Skeletal muscle satellite cell (primary cell): ENCODE measurements at regions not wholly inside any gene's neighbourhood (a gene's known extent, or its start where the extent isn't known, plus 50 kb on each side); places are given as distances from the start of the nearest gene placed in this dataset.

ENCODE experiments used
- H3K27me3 ChIP-seq: 2 replicates; pipeline ENCODE4 v1.7.0; 2013; ENCODE audit warnings: low read length; ENCODE audit not compliant: control insufficient read depth, insufficient read depth
- H3K36me3 ChIP-seq: 2 replicates; pipeline ENCODE4 v1.7.0; 2013; ENCODE audit warnings: mild to moderate bottlenecking, control low read depth, low read length; ENCODE audit not compliant: insufficient read depth
- H3K4me1 ChIP-seq: 2 replicates; pipeline ENCODE4 v1.7.0; 2013; ENCODE audit warnings: low read length; ENCODE audit not compliant: control insufficient read depth, insufficient read depth
- H3K4me2 ChIP-seq: 2 replicates; pipeline ENCODE4 v1.7.0; 2013; ENCODE audit warnings: mild to moderate bottlenecking, low read length
- H3K4me3 ChIP-seq: 2 replicates; pipeline ENCODE4 v1.7.0; 2013; ENCODE audit warnings: low read length
- H3K9ac ChIP-seq: 2 replicates; pipeline ENCODE4 v1.7.0; 2013; ENCODE audit warnings: mild to moderate bottlenecking, low read depth, low read length, moderate library complexity
- H3K9me3 ChIP-seq: replicated peaks from 2 replicates; pipeline ENCODE4 v1.7.0; 2013; ENCODE audit warnings: mild to moderate bottlenecking, control low read depth, low read length

DNA sequence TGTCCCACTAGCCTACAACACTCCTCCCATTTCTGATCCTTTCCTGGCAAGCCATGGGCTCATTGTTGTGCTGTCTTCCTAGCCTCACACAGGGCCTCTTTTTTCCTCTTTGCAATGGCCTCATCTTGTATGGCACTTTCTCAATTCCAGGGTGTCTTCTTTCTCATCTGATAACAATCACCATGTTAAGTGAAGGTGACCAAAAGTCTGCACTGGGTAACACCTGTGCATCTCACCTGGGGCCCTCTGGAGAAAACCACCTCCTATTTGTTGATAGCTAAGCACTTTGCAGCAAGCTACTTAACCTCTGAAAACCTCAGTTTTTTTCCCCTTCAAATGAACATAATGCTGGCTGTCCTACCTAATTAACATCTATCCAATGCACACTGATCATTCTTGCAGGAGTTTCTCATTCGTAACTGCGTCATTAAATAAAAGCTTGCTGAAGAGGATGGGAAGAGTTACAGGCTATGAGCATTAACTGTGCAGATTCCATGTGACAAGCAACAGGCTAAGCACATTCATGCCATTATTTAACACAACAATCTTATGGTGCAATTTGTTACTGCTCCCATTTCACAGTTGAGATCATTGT lies 60.1 kb upstream of the STK32A start:
- Histone ChIP-seq H3K4me1 (peaks cover 14% of the 10 kb centered on the region), H3K4me2 (no peak overlapping the region), H3K9me3 (no peaks in the 10 kb centered on the region), H3K36me3 (no peaks in the 10 kb centered on the region), H3K27me3 (no peaks in the 10 kb centered on the region), H3K4me3 (no peak overlapping the region), H3K9ac (no peak overlapping the region)

DNA sequence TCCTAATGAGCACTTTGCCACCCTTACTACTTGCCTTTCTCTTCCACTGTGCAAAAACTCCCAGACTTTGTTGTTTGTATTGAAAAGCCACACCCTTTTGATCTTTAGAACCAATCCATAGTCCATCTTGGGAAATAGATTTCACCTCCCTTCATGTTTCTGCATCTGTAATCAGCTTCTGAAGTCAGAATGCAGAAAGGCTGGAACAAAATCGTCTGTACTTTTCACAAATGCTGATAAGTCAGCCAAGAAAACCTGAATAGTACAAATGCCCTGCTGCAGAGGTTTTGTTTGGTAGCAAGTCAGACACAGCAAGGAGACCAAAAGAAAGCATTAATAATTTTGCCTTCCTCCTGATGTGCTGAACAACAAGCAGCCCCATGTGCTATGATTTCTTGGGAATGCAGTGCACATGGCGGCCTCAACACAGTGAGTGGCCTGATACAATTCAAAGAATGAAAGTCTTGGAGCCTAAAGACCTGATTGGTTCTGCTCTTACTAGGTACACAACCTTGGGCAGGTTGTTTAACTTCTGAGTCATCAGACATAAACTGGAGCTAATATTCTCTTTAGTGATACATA lies 59.2 kb upstream of the STK32A start:
- Histone ChIP-seq H3K4me3 (no peak overlapping the region), H3K9me3 (no peaks in the 10 kb centered on the region), H3K27me3 (no peaks in the 10 kb centered on the region), H3K9ac (no peak overlapping the region), H3K4me1 (peaks cover 12% of the 10 kb centered on the region), H3K4me2 (no peak overlapping the region), H3K36me3 (no peaks in the 10 kb centered on the region)

DNA sequence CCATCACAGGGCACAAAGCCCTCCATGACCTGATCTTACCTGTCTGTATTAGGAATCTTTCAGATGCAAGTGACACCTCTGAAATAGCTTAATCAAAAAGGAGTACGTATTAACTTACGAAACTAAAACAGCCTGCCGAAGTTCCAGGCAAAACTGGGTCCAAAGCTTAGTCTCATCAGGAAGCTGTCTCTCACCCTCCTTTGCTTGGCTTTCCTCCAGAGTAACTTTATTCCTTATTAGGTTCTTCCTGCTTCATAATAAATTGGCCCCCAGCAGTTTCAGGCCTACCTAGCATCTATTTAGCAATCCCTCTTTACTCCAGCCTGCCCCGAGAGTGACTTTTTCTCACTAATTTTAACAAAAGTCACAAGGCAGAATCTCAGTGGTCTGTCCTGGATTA lies 58.4 kb upstream of the STK32A start:
- Histone ChIP-seq H3K4me1 (peaks cover 12% of the 10 kb centered on the region), H3K9me3 (no peaks in the 10 kb centered on the region), H3K27me3 (no peaks in the 10 kb centered on the region), H3K36me3 (no peaks in the 10 kb centered on the region), H3K4me3 (no peak overlapping the region), H3K9ac (no peak overlapping the region), H3K4me2 (no peak overlapping the region)

DNA sequence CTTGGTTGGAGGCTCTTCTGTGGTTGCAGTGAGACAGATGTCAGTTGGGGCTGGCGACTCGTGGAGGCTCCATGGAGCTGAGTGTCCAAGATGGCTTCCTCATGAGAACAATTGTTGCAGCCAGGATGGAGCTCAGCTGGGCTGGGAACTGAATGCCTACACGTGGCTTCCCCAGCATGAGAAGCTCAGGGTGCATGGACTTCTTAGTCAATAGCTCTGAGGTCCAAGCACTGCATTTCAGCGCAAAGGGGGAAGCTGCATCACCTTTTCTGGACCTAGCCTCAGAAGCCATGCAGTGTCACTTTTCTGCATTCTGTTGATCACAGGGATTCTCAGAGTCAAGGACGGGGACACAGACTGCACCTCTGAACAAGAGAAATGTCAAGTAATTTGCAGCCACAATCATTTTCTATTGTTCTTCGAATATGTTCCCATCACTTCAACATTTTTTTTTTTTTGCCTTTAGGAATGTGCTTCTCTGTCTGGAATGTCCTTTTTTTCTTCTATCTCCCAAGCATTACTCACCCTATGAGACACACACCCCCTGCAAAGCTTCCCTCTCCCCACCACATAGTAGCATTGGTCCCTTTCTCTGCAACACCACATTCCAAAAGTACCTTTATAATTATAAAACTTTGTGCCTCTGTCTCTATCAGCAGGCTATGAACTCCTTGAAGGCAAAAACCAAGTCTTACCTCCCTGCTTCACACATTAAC lies 57.5 kb upstream of the STK32A start:
- no peak overlapping the region for H3K9ac ChIP-seq
- H3K4me1 ChIP-seq: peaks cover 12% of the 10 kb centered on the region
- H3K36me3 ChIP-seq: no peaks in the 10 kb centered on the region
- no peak overlapping the region for H3K4me3 ChIP-seq
- no peaks in the 10 kb centered on the region for H3K27me3 ChIP-seq
- no peaks in the 10 kb centered on the region for H3K9me3 ChIP-seq
- H3K4me2 ChIP-seq: peak overlapping the region; percentile 18

DNA sequence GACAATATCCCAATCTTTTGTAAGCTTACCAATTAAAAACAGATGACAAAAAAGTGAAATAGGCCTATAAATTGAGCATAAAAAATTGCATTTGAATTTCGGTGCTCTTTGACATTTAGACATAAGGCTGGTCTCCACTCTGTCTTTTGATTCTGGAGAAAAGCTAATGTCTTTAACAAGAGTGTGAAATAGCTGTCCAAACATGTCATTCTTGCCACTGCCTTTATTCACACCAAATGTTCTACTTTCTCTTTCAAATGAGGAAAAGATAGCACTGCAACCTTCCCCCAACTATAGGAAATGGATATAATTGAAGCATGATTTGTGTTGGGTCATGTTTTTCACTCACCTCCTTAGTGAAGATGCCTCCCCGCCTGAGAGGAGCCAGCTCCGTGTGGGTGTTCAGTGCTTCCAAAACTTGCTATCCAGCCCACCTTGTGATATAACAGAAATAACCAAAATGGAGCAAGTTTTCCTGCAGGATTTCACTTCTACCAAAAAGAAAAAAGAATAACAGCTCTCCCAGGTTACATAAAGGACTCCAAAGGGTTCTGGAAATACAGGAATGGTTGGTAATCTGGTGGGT lies 55.2 kb upstream of the STK32A start:
- no peaks in the 10 kb centered on the region for H3K27me3 ChIP-seq
- H3K4me1 ChIP-seq: peaks cover 12% of the 10 kb centered on the region
- no peaks in the 10 kb centered on the region for H3K9me3 ChIP-seq
- H3K4me3 ChIP-seq: no peak overlapping the region
- no peak overlapping the region for H3K9ac ChIP-seq
- H3K4me2 ChIP-seq: no peak overlapping the region
- H3K36me3 ChIP-seq: no peaks in the 10 kb centered on the region

DNA sequence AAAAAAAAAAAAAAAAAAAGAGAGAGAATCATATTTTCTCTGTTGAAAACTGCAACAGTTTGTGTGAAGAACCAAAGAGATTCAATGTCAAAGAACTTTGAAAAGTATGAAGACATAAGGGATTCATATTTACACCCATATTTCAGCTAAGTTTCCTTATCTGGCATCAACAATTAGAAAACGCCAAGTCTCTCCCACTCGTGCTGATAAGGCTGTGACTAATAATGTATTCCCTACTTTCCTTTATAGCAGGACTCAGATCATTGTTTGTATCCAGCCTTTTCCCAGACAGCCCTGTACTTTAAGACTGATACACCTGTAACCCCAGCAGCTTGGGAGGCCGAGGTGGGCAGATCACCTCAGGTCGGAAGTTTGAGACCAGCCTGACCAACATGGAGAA lies 54.1 kb upstream of the STK32A start:
- no peak overlapping the region for H3K4me2 ChIP-seq
- no peaks in the 10 kb centered on the region for H3K9me3 ChIP-seq
- H3K36me3 ChIP-seq: no peaks in the 10 kb centered on the region
- peaks cover 12% of the 10 kb centered on the region for H3K4me1 ChIP-seq
- H3K9ac ChIP-seq: no peak overlapping the region
- H3K27me3 ChIP-seq: no peaks in the 10 kb centered on the region
- H3K4me3 ChIP-seq: no peak overlapping the region
